Body of pancreas (tissue), 4 donors: ENCODE measurements at regions not wholly inside any gene's neighbourhood (a gene's known extent, or its start where the extent isn't known, plus 50 kb on each side); places are given as distances from the start of the nearest gene placed in this dataset.

Experiments
- ATAC-seq: fragments of 150-250 bp; one replicate; pipeline ENCODE4 v1.9.1; 2016
- DNase-seq, 4 donors: peaks; one replicate each; pipeline ENCODE4 v3.0.0-alpha.2; 2019
- H3K27ac ChIP-seq, 4 donors: fragments of 200-600 bp; sonication (generic); 1 replicate in 3 of 4; 2 replicates in 1 of 4; pipeline versions ENCODE4 v1.5.1 to v1.6.1; 2016 to 2019; ENCODE audit warnings: mild to moderate bottlenecking in 1 of 4, mixed read lengths in 1 of 4, moderate library complexity in 1 of 4
- H3K27me3 ChIP-seq, 2 donors: fragments of 200-600 bp; sonication (generic); one replicate each; pipeline ENCODE4 v1.6.0; 2016; ENCODE audit warnings: mild to moderate bottlenecking in 1 of 2
- H3K36me3 ChIP-seq, 2 donors: fragments of 200-600 bp; sonication (generic); replicated peaks in 1 of 2; 2 replicates each; pipeline ENCODE4 v1.5.1; 2016; ENCODE audit warnings: low read depth in 2 of 2; ENCODE audit not compliant: insufficient read depth in 1 of 2
- H3K4me1 ChIP-seq: fragments of 200-600 bp; sonication (generic); one replicate; pipeline ENCODE4 v1.6.0; 2016
- H3K4me3 ChIP-seq, 2 donors: fragments of 200-600 bp; sonication (generic); 1 replicate in 1 of 2; 2 replicates in 1 of 2; pipeline ENCODE4 v1.5.1; 2016 to 2019
- H3K9me3 ChIP-seq, 3 donors: fragments of 200-600 bp; sonication (generic); 1 replicate in 2 of 3; 2 replicates in 1 of 3; pipeline ENCODE4 v1.5.1; 2016
- POLR2A ChIP-seq, 3 donors: fragments of 450-650 bp; IDR thresholded peaks; one replicate each; pipeline ENCODE4 v1.6.1; 2016; ENCODE audit warnings: antibody characterized with exemption in 3 of 3, mild to moderate bottlenecking in 2 of 3
- WGBS, 2 donors: methylation state at CpG; one replicate each; pipeline ENCODE4 v1.1.5; 2017; 5-methylcytosine and 5-hydroxymethylcytosine counted together
- intact Hi-C: fragments of 100-400 bp; cut with DNase I; formaldehyde crosslinking; loops from one replicate; pipeline ENCODE4 v1.15.1; 2023
- TF ChIP-seq, protein P1 (sequence below), 7 experiments: fragments of 450-650 bp in 4 of 7; fragments of 200-600 bp in 3 of 7; sonication (generic) in 3 of 7; IDR thresholded peaks; one replicate each; pipeline ENCODE4 v1.5.1; 2016 to 2019; ENCODE audit warnings: antibody characterized with exemption in 7 of 7

- Histone ChIP-seq H3K36me3 (no peaks in the 10 kb centered on the region), H3K9me3 (no peaks in the 10 kb centered on the region), H3K27me3 (no peaks in the 10 kb centered on the region), H3K27ac (no peak overlapping the region), H3K4me3 (no peak overlapping the region), H3K4me1 (no peaks in the 10 kb centered on the region)
- 74 to 75% methylated on average over 2 of the region's 2 CpGs for WGBS, 2 donors
- TF ChIP-seq, protein P1, sequence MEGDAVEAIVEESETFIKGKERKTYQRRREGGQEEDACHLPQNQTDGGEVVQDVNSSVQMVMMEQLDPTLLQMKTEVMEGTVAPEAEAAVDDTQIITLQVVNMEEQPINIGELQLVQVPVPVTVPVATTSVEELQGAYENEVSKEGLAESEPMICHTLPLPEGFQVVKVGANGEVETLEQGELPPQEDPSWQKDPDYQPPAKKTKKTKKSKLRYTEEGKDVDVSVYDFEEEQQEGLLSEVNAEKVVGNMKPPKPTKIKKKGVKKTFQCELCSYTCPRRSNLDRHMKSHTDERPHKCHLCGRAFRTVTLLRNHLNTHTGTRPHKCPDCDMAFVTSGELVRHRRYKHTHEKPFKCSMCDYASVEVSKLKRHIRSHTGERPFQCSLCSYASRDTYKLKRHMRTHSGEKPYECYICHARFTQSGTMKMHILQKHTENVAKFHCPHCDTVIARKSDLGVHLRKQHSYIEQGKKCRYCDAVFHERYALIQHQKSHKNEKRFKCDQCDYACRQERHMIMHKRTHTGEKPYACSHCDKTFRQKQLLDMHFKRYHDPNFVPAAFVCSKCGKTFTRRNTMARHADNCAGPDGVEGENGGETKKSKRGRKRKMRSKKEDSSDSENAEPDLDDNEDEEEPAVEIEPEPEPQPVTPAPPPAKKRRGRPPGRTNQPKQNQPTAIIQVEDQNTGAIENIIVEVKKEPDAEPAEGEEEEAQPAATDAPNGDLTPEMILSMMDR (IDR thresholded peaks at IDR 0.05), result no peak
- no peak for TF ChIP-seq POLR2A (IDR thresholded peaks at IDR 0.05)
- intact Hi-C loops, result no loop called here
- DNase-seq (no peak), ATAC-seq (no peak)
Observed at GRCh38 chr15:53847745-53848144, 88.3 kb upstream of the WDR72 start.

DNA sequence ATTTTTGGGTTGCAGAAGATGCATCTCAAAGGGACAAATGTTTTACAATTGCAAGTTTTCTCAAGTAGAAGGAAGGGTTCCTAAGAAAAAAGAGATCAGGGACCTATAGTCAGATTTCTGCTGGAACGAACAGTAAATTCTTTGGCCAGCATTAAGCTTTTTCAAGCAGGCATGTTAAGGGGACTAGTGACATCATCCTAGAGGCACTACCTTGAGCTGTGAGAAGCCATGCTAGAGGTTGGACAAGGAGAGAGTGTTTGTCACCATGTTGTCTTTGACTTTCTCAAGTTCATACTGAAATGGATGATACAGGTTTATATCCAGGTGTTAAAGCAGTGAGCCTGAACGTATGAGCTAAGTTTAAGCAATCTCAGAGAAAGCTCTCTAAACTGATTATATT, 85.2 kb upstream of the WDR72 start:
- Histone ChIP-seq H3K27me3 (no peaks in the 10 kb centered on the region), H3K9me3 (no peaks in the 10 kb centered on the region), H3K4me3 (no peak overlapping the region), H3K4me1 (no peaks in the 10 kb centered on the region), H3K27ac (no peak overlapping the region), H3K36me3 (no peaks in the 10 kb centered on the region)
- intact Hi-C loops, result no loop called here
- 57 to 84% methylated on average over 2 of the region's 2 CpGs for WGBS, 2 donors
- ATAC-seq, result no peak
- TF ChIP-seq POLR2A (IDR thresholded peaks at IDR 0.05), result no peak
- TF ChIP-seq, protein P1 (IDR thresholded peaks at IDR 0.05), result no peak
- DNase-seq, result no peak

- no peaks in the 10 kb centered on the region for H3K27me3 ChIP-seq
- H3K9me3 ChIP-seq, result no peaks in the 10 kb centered on the region
- DNase-seq (no peak), ATAC-seq (no peak)
- TF ChIP-seq, protein P1 (IDR thresholded peaks at IDR 0.05), result no peak
- TF ChIP-seq POLR2A (IDR thresholded peaks at IDR 0.05), result no peak
- no peaks in the 10 kb centered on the region for H3K4me1 ChIP-seq
- intact Hi-C loops, result no loop called here
- 56 to 67% methylated on average over 3 of the region's 3 CpGs for WGBS, 2 donors
- no peak overlapping the region for H3K27ac ChIP-seq
- no peak overlapping the region for H3K4me3 ChIP-seq
- H3K36me3 ChIP-seq, result no peaks in the 10 kb centered on the region
Observed at GRCh38 chr15:53843869-53844569, 84.6 kb upstream of the WDR72 start.

GRCh38 chr15:53843166-53843565, 83.7 kb upstream of the WDR72 start:
- intact Hi-C loops, result no loop called here
- DNase-seq (no peak), ATAC-seq (no peak)
- H3K36me3 ChIP-seq, result no peaks in the 10 kb centered on the region
- no peak overlapping the region for H3K4me3 ChIP-seq
- no peaks in the 10 kb centered on the region for H3K4me1 ChIP-seq
- H3K27me3 ChIP-seq, result no peaks in the 10 kb centered on the region
- H3K27ac ChIP-seq, result no peak overlapping the region
- 91 to 96% methylated on average over 2 of the region's 2 CpGs for WGBS, 2 donors
- TF ChIP-seq POLR2A (IDR thresholded peaks at IDR 0.05), result no peak
- TF ChIP-seq, protein P1 (IDR thresholded peaks at IDR 0.05), result no peak
- no peaks in the 10 kb centered on the region for H3K9me3 ChIP-seq

GRCh38 chr15:53841651-53842050, 82.2 kb upstream of the WDR72 start:
- TF ChIP-seq, protein P1 (IDR thresholded peaks at IDR 0.05), result no peak
- no peak for TF ChIP-seq POLR2A (IDR thresholded peaks at IDR 0.05)
- H3K9me3 ChIP-seq, result no peaks in the 10 kb centered on the region
- DNase-seq (no peak), ATAC-seq (no peak)
- no peaks in the 10 kb centered on the region for H3K36me3 ChIP-seq
- H3K27ac ChIP-seq, result no peak overlapping the region
- H3K4me1 ChIP-seq, result no peaks in the 10 kb centered on the region
- WGBS, 2 donors, result 0 to 2% methylated on average over 1 of the region's 1 CpG
- no peaks in the 10 kb centered on the region for H3K27me3 ChIP-seq
- intact Hi-C loops, result no loop called here
- H3K4me3 ChIP-seq, result no peak overlapping the region
